BE2C (cell line): ENCODE measurements at regions not wholly inside any gene's neighbourhood (a gene's known extent, or its start where the extent isn't known, plus 50 kb on each side); places are given as distances from the start of the nearest gene placed in this dataset.
"Not testable (repeated sequence)": the region's sequence is repeated elsewhere in the genome, so short reads cannot be mapped to it uniquely, and the experiment has no call there.

ENCODE experiments used
- DNase-seq: peaks from one replicate; pipeline ENCODE4 v3.0.0-alpha.2; 2020
- H3K27me3 ChIP-seq: fragments of 250-450 bp; sonication (Bioruptor Pico); 2 replicates; pipeline ENCODE4 v1.5.1; 2020; ENCODE audit warnings: mild to moderate bottlenecking
- H3K36me3 ChIP-seq: fragments of 250-450 bp; sonication (Bioruptor Pico); 2 replicates; pipeline ENCODE4 v1.5.1; 2020; ENCODE audit warnings: mild to moderate bottlenecking
- H3K4me1 ChIP-seq: fragments of 250-450 bp; sonication (Bioruptor Pico); 2 replicates; pipeline ENCODE4 v1.5.1; 2020
- H3K4me3 ChIP-seq: 2 replicates; pipeline ENCODE4 v1.5.1; 2011; ENCODE audit warnings: low read depth, low read length
- H3K9me3 ChIP-seq: fragments of 250-450 bp; sonication (Bioruptor Pico); 2 replicates; pipeline ENCODE4 v1.5.1; 2020
- TF ChIP-seq, protein P1 (sequence below): IDR thresholded peaks from 2 replicates; pipeline ENCODE4 v1.5.1; 2012; ENCODE audit warnings: mild to moderate bottlenecking, low read depth, low read length

DNA sequence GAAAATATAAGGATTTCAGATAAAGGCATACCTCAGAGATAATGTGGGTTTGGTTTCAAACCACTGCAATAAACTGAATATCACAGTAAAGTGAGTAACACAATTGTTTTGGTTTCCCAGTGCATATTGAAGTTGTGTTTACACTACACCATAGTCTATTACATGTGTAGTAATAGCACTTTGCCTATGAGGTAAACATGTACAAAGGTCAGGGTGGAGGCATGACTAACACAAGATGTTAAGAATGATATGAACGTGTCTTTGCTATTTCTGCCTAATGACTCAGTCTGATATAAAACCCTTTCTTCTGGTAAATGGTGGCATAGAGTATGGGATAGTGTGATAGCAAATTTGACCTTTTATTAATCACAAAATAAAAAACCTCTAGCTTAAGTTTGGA, 621.5 kb upstream of the ADGRL2 start:
- DNase-seq: no peak
- Histone ChIP-seq H3K36me3 (no peaks in the 10 kb centered on the region), H3K9me3 (no peaks in the 10 kb centered on the region), H3K4me1 (no peaks in the 10 kb centered on the region), H3K4me3 (no peak overlapping the region), H3K27me3 (no peaks in the 10 kb centered on the region)
- TF ChIP-seq, protein P1, sequence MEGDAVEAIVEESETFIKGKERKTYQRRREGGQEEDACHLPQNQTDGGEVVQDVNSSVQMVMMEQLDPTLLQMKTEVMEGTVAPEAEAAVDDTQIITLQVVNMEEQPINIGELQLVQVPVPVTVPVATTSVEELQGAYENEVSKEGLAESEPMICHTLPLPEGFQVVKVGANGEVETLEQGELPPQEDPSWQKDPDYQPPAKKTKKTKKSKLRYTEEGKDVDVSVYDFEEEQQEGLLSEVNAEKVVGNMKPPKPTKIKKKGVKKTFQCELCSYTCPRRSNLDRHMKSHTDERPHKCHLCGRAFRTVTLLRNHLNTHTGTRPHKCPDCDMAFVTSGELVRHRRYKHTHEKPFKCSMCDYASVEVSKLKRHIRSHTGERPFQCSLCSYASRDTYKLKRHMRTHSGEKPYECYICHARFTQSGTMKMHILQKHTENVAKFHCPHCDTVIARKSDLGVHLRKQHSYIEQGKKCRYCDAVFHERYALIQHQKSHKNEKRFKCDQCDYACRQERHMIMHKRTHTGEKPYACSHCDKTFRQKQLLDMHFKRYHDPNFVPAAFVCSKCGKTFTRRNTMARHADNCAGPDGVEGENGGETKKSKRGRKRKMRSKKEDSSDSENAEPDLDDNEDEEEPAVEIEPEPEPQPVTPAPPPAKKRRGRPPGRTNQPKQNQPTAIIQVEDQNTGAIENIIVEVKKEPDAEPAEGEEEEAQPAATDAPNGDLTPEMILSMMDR: no peak

- H3K27me3 ChIP-seq, DNase-seq, H3K4me3 ChIP-seq, H3K9me3 ChIP-seq, H3K36me3 ChIP-seq, H3K4me1 ChIP-seq: not testable (repeated sequence)
Observed at GRCh38 chr1:81178431-81179093, 622.2 kb upstream of the ADGRL2 start.

DNA sequence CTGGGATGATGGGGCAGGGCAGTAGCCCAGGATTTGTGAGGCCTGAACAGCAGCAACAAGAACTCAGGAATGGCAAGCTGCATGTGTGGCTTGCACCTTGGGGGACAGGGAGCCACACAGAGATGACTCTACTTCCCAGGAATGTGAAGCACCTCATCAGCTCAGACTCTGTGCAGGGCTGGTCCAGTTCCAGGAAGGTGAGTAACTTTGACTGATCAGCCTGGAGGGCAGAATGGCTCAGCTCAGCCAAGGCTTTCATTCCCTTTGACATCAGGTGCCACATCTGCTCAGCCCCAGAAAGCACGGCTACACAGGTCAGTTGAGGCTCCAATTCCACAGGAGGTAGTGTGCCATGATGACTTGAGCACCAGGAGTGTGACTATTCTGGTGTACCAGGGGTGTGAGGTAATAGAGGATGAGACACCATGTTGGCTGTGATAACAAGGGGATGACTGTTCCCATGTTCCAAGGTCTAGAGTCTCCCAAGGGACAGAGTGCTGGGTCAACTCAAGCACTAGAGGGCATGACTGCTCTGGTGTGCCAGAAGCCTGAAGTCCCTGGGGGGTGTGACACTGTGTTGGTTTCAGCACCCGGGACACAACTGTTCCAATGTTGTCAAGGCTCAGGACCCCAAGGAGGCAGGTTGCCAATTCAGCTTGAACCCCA, 625.8 kb upstream of the ADGRL2 start:
- DNase-seq: no peak
- no peaks in the 10 kb centered on the region for H3K9me3 ChIP-seq
- no peak overlapping the region for H3K4me3 ChIP-seq
- no peaks in the 10 kb centered on the region for H3K36me3 ChIP-seq
- H3K4me1 ChIP-seq: no peaks in the 10 kb centered on the region
- TF ChIP-seq, protein P1: no peak
- no peaks in the 10 kb centered on the region for H3K27me3 ChIP-seq

DNA sequence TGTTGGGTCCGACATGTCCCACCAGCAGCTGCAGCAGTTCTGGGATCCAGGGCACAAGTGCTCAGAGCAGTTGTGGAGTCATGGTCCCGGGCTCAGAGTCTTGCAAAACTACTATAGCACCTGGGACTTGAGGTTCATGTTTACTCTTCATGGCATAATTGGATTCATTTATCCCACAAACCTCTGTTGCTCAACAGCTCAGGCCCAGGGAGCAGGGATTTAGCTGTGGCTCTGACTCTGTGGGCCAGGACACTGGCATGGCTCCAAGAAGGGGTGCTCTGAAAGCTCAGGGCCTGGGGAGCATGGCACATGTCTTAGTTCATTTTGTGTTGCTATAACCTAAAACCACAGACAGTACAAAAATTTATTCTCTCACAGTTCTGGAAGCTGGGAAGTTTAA, 626.7 kb upstream of the ADGRL2 start:
- TF ChIP-seq, protein P1: no peak
- no peaks in the 10 kb centered on the region for H3K27me3 ChIP-seq
- no peak for DNase-seq
- no peaks in the 10 kb centered on the region for H3K9me3 ChIP-seq
- no peaks in the 10 kb centered on the region for H3K36me3 ChIP-seq
- H3K4me1 ChIP-seq: no peaks in the 10 kb centered on the region
- no peak overlapping the region for H3K4me3 ChIP-seq

- no peak for DNase-seq
- Histone ChIP-seq H3K27me3 (no peaks in the 10 kb centered on the region), H3K4me3 (no peak overlapping the region), H3K4me1 (no peaks in the 10 kb centered on the region), H3K36me3 (no peaks in the 10 kb centered on the region), H3K9me3 (no peaks in the 10 kb centered on the region)
- TF ChIP-seq, protein P1: no peak
Observed at GRCh38 chr1:81172483-81172882, 628.3 kb upstream of the ADGRL2 start.

GRCh38 chr1:81170721-81171120, 630.0 kb upstream of the ADGRL2 start:
- H3K9me3 ChIP-seq: no peaks in the 10 kb centered on the region
- no peaks in the 10 kb centered on the region for H3K27me3 ChIP-seq
- DNase-seq: no peak
- H3K4me1 ChIP-seq: no peaks in the 10 kb centered on the region
- TF ChIP-seq, protein P1: no peak
- no peak overlapping the region for H3K4me3 ChIP-seq
- no peaks in the 10 kb centered on the region for H3K36me3 ChIP-seq
